K562 (cell line): ENCODE measurements at regions not wholly inside any gene's neighbourhood (a gene's known extent, or its start where the extent isn't known, plus 50 kb on each side); places are given as distances from the start of the nearest gene placed in this dataset.

Experiments used
- ATAC-seq: fragments of 200-7000 bp; cut with Tn5 transposase; 3 replicates; pipeline ENCODE4 v1.9.1; 2020; ENCODE audit warnings: moderate library complexity
- BruUV-seq: library from RNA; stranded (reverse); fragments of 400-500 nt; replicated peaks from 2 replicates; lab custom pipeline; 2021; lab: Mats Ljungman, UMichigan
- CTCF ChIA-PET: fragments of 300-600 bp; formaldehyde crosslinking; extraction: SDS; loops from one replicate; lab custom pipeline; 2021; ENCODE audit warnings: low intra/inter-chr PET ratio; lab: Yijun Ruan, JAX
- POLR2A ChIA-PET: fragments of 300-600, 350-650 bp; sonication (Branson Sonifier 250); formaldehyde crosslinking; extraction: SDS; loops from one replicate; lab custom pipeline; 2021; ENCODE audit warnings: antibody characterized with exemption, inconsistent platforms; lab: Yijun Ruan, JAX
- DNase-seq, 4 experiments: peaks; one replicate each; pipeline versions ENCODE4 v3.0.0 to v3.0.0-alpha.2; 2011 to 2018; ENCODE audit warnings: low spot score in 3 of 4, mixed read lengths in 3 of 4; ENCODE audit errors: extremely low read depth in 1 of 4
- FAIRE-seq: peaks from 2 replicates; lab custom pipeline; 2011; peaks lifted over from hg19 to GRCh38; lab: Jason Lieb, UNC
- H2AFZ ChIP-seq: 2 replicates; pipeline ENCODE4 v1.6.0; 2011; ENCODE audit warnings: low read depth, low read length, control low read depth, inconsistent platforms
- H3K27ac ChIP-seq: fragments of 200-600 bp; 3 replicates; pipeline ENCODE4 v1.8.0; 2011; ENCODE audit warnings: low read depth, mild to moderate bottlenecking, control low read depth, inconsistent platforms, low read length, moderate library complexity, mixed read lengths; ENCODE audit errors: extremely low read depth
- H3K27me3 ChIP-seq, 2 experiments: fragments of 300-600 bp in 1 of 2; 2 replicates in 1 of 2; 3 replicates in 1 of 2; pipeline versions ENCODE4 v1.6.0 to v1.8.0; 2011; ENCODE audit warnings: inconsistent platforms in 2 of 2, low read length in 2 of 2, mild to moderate bottlenecking in 1 of 2, mixed read lengths in 1 of 2, moderate library complexity in 1 of 2; ENCODE audit not compliant: control insufficient read depth in 2 of 2, insufficient read depth in 2 of 2
- H3K36me3 ChIP-seq: fragments of 300-600 bp; 3 replicates; pipeline ENCODE4 v1.8.0; 2011; ENCODE audit warnings: mild to moderate bottlenecking, low read length, inconsistent platforms; ENCODE audit not compliant: control insufficient read depth, insufficient read depth
- H3K4me1 ChIP-seq, 2 experiments: fragments of 200-600 bp in 1 of 2; replicated peaks in 1 of 2; 2 replicates in 1 of 2; 3 replicates in 1 of 2; pipeline versions ENCODE4 v1.5.1 to v1.8.0; 2011; ENCODE audit warnings: inconsistent platforms in 2 of 2, low read length in 2 of 2, mild to moderate bottlenecking in 1 of 2, mixed read lengths in 1 of 2, moderate library complexity in 1 of 2; ENCODE audit not compliant: control insufficient read depth in 2 of 2, insufficient read depth in 2 of 2
- H3K4me2 ChIP-seq: 2 replicates; pipeline ENCODE4 v1.6.1; 2011; ENCODE audit warnings: low read length, control low read depth, inconsistent platforms, mixed read lengths; ENCODE audit not compliant: insufficient read depth
- H3K4me3 ChIP-seq: fragments of 200-600 bp; sonication (generic), shearing (Covaris generic); 2 replicates; pipeline ENCODE4 v1.5.1; 2016; ENCODE audit warnings: control low read depth, inconsistent platforms
- H3K79me2 ChIP-seq: fragments of 200-600 bp; 3 replicates; pipeline ENCODE4 v1.8.0; 2011; ENCODE audit warnings: low read length, inconsistent platforms; ENCODE audit not compliant: control insufficient read depth, insufficient read depth
- H3K9ac ChIP-seq, 2 experiments: 2 replicates each; pipeline versions ENCODE4 v1.6.0 to v1.6.1; 2011; ENCODE audit warnings: low read depth in 2 of 2, low read length in 2 of 2, control low read depth in 1 of 2, inconsistent platforms in 1 of 2, mild to moderate bottlenecking in 1 of 2, mixed read lengths in 1 of 2; ENCODE audit not compliant: insufficient read depth in 1 of 2
- H3K9me1 ChIP-seq: one replicate; pipeline ENCODE4 v1.6.0; 2011; ENCODE audit warnings: inconsistent platforms, mild to moderate bottlenecking, low read length, moderate library complexity; ENCODE audit not compliant: control insufficient read depth, insufficient read depth
- H3K9me3 ChIP-seq: replicated peaks from 2 replicates; pipeline ENCODE4 v1.5.1; 2011; ENCODE audit warnings: low read depth, low read length, inconsistent platforms; ENCODE audit not compliant: control insufficient read depth, insufficient read depth
- H4K20me1 ChIP-seq: replicated peaks from 2 replicates; pipeline ENCODE4 v1.6.1; 2011; ENCODE audit warnings: low read length, inconsistent platforms, mixed read lengths; ENCODE audit not compliant: control insufficient read depth, insufficient read depth
- ELF2 ChIP-seq: fragments of 250-450 bp; sonication (Bioruptor Pico); IDR thresholded peaks from 2 replicates; pipeline ENCODE4 v1.5.0; 2021; ENCODE audit warnings: mild to moderate bottlenecking
- GABPB1 ChIP-seq: sonication (generic); formaldehyde crosslinking; IDR thresholded peaks from 2 replicates; pipeline ENCODE4 v1.8.0; 2022; ENCODE audit warnings: mild to moderate bottlenecking, missing genetic modification reagents
- PREB ChIP-seq: sonication (generic); formaldehyde crosslinking; IDR thresholded peaks from 2 replicates; pipeline ENCODE4 v1.8.1; 2023; ENCODE audit warnings: mild to moderate bottlenecking, missing genetic modification reagents
- YY1 ChIP-seq, 3 experiments: IDR thresholded peaks; 2 replicates each; pipeline ENCODE4 v1.6.1; 2011; ENCODE audit warnings: low read length in 2 of 3, mild to moderate bottlenecking in 2 of 3, moderate library complexity in 2 of 3, borderline replicate concordance in 1 of 3, control low read depth in 1 of 3, low read depth in 1 of 3; ENCODE audit not compliant: insufficient read depth in 3 of 3, insufficient replicate concordance in 2 of 3, control insufficient read depth in 1 of 3, insufficient read length in 1 of 3; ENCODE audit errors: extremely low read depth in 1 of 3
- ZNF277 ChIP-seq: fragments of 250-450 bp; sonication (Bioruptor Pico); IDR thresholded peaks from 2 replicates; pipeline ENCODE4 v1.8.0; 2022; ENCODE audit warnings: inconsistent platforms, mild to moderate bottlenecking, moderate library complexity, borderline replicate concordance
- WGBS: fragments of 100-300 bp; shearing (Covaris generic); methylation state at CpG from one replicate; pipeline ENCODE4 v1.1.6; 2016; ENCODE audit warnings: low coverage, mixed read lengths; ENCODE audit not compliant: insufficient coverage; ENCODE audit errors: missing lambda C conversion rate; 5-methylcytosine and 5-hydroxymethylcytosine counted together
- in situ Hi-C: fragments of 300-500 bp; cut with MboI; formaldehyde crosslinking; loops from 4 replicates; pipeline ENCODE4 v1.15.0; 2018; ENCODE audit warnings: inconsistent platforms, mixed read lengths
- intact Hi-C: fragments of 100-400 bp; cut with micrococcal nuclease; formaldehyde crosslinking; loops from 2 replicates; pipeline ENCODE4 v1.14.2; 2022

GRCh38 chr4:100805538-100805937 lies 287.7 kb upstream of the EMCN start:
- Histone ChIP-seq H3K36me3 (no peaks in the 10 kb centered on the region), H3K79me2 (no peaks in the 10 kb centered on the region), H3K4me1 (no peaks in the 10 kb centered on the region), H3K4me3 (no peak overlapping the region), H3K9me3 (no peaks in the 10 kb centered on the region; the same call in 1 of the 2 replicates), H3K9me1 (no peaks in the 10 kb centered on the region), H2AFZ (no peak overlapping the region), H3K27me3 (no peaks in the 10 kb centered on the region), H4K20me1 (no peaks in the 10 kb centered on the region), H3K9ac (no peak overlapping the region), H3K27ac (no peak overlapping the region), H3K4me2 (no peak overlapping the region)
- ChIA-PET CTCF (no interaction called here), POLR2A (no interaction called here)
- in situ Hi-C loops = no loop called here
- no TSS peak for BruUV-seq
- 2% methylated on average over 7 of the region's 7 CpGs for WGBS
- TF ChIP-seq YY1 (IDR thresholded peaks at IDR 0.05; ENCODE audit: borderline replicate concordance in 1 of 3, control insufficient read depth in 1 of 3, extremely low read depth in 1 of 3, insufficient read depth in 3 of 3, insufficient read length in 1 of 3, insufficient replicate concordance in 2 of 3, low read depth in 1 of 3, low read length in 2 of 3) (no peak), ZNF277 (CRISPR knock-in tag) (no peak), GABPB1 (CRISPR knock-in tag) (no peak), PREB (CRISPR knock-in tag) (no peak), ELF2 (CRISPR knock-in tag) (no peak)
- DNase-seq (no peak), ATAC-seq (no peak), FAIRE-seq (no peak)
- intact Hi-C loops = no loop called here
